HCT116 (cell line): ENCODE measurements at regions not wholly inside any gene's neighbourhood (a gene's known extent, or its start where the extent isn't known, plus 50 kb on each side); places are given as distances from the start of the nearest gene placed in this dataset.

Experiments
- ATAC-seq: fragments of 200-7000 bp; cut with Tn5 transposase; 2 replicates; pipeline ENCODE4 v1.9.1; 2020; ENCODE audit warnings: mild to moderate bottlenecking, moderate library complexity
- BruUV-seq: library from RNA; stranded (reverse); fragments of 400-500 nt; replicated peaks from 2 replicates; lab custom pipeline; 2021; lab: Mats Ljungman, UMichigan
- CTCF ChIA-PET: fragments of 300-600 bp; sonication (Branson Sonifier 250); formaldehyde crosslinking; loops from one replicate; lab custom pipeline; 2021; ENCODE audit warnings: antibody characterized with exemption; lab: Charles Lee
- POLR2A ChIA-PET: fragments of 300-600, 350-600 bp; sonication (Branson Sonifier 250); formaldehyde crosslinking; loops from one replicate; lab custom pipeline; 2021; ENCODE audit warnings: antibody characterized with exemption; lab: Charles Lee
- RAD21 ChIA-PET, 2 experiments: fragments of 300-600 bp; sonication (Branson Sonifier 250); formaldehyde crosslinking; loops; one replicate each; lab custom pipeline; 2023; ENCODE audit warnings: low total read pairs in 2 of 2; ENCODE audit not compliant: uncharacterized antibody in 2 of 2, unreplicated experiment in 2 of 2, low non-redundant PET in 1 of 2; lab: Charles Lee
- DNase-seq: peaks from one replicate; pipeline ENCODE4 v3.0.0-alpha.2; 2010; ENCODE audit warnings: low read depth, low spot score
- H2AFZ ChIP-seq: fragments of 200-600 bp; shearing (Covaris generic), sonication (generic); 2 replicates; pipeline ENCODE4 v1.6.1; 2017; ENCODE audit warnings: low read depth, mixed run types, mixed read lengths, antibody characterized with exemption, low read length; ENCODE audit not compliant: poor library complexity, severe bottlenecking
- H3K27ac ChIP-seq: 2 replicates; pipeline ENCODE4 v1.5.1; 2012; ENCODE audit warnings: low read depth, low read length
- H3K27me3 ChIP-seq: fragments of 200-600 bp; sonication (generic); 2 replicates; pipeline ENCODE4 v1.6.1; 2016; ENCODE audit warnings: mixed run types, low read length, mixed read lengths; ENCODE audit not compliant: insufficient read depth
- H3K36me3 ChIP-seq, 2 experiments: fragments of 200-500 bp in 1 of 2; fragments of 200-600 bp in 1 of 2; sonication (Bioruptor generic) in 1 of 2; sonication (generic) in 1 of 2; 2 replicates each; pipeline versions ENCODE4 v1.5.1 to v1.6.1; 2014 to 2016; ENCODE audit warnings: low read length in 2 of 2, inconsistent platforms in 1 of 2, mixed read lengths in 1 of 2, mixed run types in 1 of 2; ENCODE audit not compliant: insufficient read depth in 2 of 2, control insufficient read depth in 1 of 2
- H3K4me1 ChIP-seq, 2 experiments: fragments of 200-600 bp in 1 of 2; sonication (generic) in 1 of 2; 2 replicates each; pipeline versions ENCODE4 v1.5.1 to v1.6.1; 2012 to 2017; ENCODE audit warnings: low read length in 2 of 2, inconsistent platforms in 1 of 2, mild to moderate bottlenecking in 1 of 2, mixed read lengths in 1 of 2, mixed run types in 1 of 2, moderate library complexity in 1 of 2; ENCODE audit not compliant: insufficient read depth in 2 of 2, control insufficient read depth in 1 of 2
- H3K4me2 ChIP-seq: fragments of 200-600 bp; sonication (generic); 2 replicates; pipeline ENCODE4 v1.6.1; 2017; ENCODE audit warnings: mixed run types, low read length, mixed read lengths
- H3K4me3 ChIP-seq, 2 experiments: fragments of 200-600 bp in 1 of 2; sonication (generic) in 1 of 2; replicated peaks in 1 of 2; 2 replicates each; pipeline ENCODE4 v1.5.1; 2011 to 2016; ENCODE audit warnings: low read length in 2 of 2, control low read depth in 1 of 2, low read depth in 1 of 2, mild to moderate bottlenecking in 1 of 2, mixed read lengths in 1 of 2, mixed run types in 1 of 2
- H3K79me2 ChIP-seq: fragments of 200-600 bp; sonication (generic); 2 replicates; pipeline ENCODE4 v1.6.1; 2017; ENCODE audit warnings: mild to moderate bottlenecking, mixed run types, low read length, moderate library complexity, mixed read lengths; ENCODE audit not compliant: insufficient read depth
- H3K9ac ChIP-seq: fragments of 200-600 bp; sonication (generic); 2 replicates; pipeline ENCODE4 v1.6.1; 2016; ENCODE audit warnings: low read length, mixed read lengths
- H3K9me2 ChIP-seq: fragments of 200-600 bp; sonication (generic), shearing (Covaris generic); 2 replicates; pipeline ENCODE4 v1.6.1; 2017; ENCODE audit warnings: mixed run types, mild to moderate bottlenecking, moderate library complexity; ENCODE audit not compliant: insufficient read depth
- H3K9me3 ChIP-seq, 2 experiments: fragments of 200-500 bp in 1 of 2; fragments of 200-600 bp in 1 of 2; sonication (Bioruptor generic) in 1 of 2; sonication (generic) in 1 of 2; 2 replicates each; pipeline ENCODE4 v1.6.1; 2014 to 2017; ENCODE audit warnings: low read length in 2 of 2, mixed read lengths in 2 of 2, inconsistent platforms in 1 of 2, low read depth in 1 of 2, mild to moderate bottlenecking in 1 of 2, mixed run types in 1 of 2, moderate library complexity in 1 of 2; ENCODE audit not compliant: control insufficient read depth in 1 of 2, insufficient read depth in 1 of 2
- H4K20me1 ChIP-seq: fragments of 200-600 bp; sonication (generic), shearing (Covaris generic); 2 replicates; pipeline ENCODE4 v1.6.1; 2017; ENCODE audit warnings: mixed run types, mild to moderate bottlenecking, moderate library complexity; ENCODE audit not compliant: insufficient read depth
- CBX3 ChIP-seq: IDR thresholded peaks from 2 replicates; pipeline ENCODE4 v1.6.1; 2012; ENCODE audit warnings: low read depth
- EGR1 ChIP-seq: IDR thresholded peaks from 2 replicates; pipeline ENCODE4 v1.6.1; 2012; ENCODE audit warnings: low read depth
- ELF1 ChIP-seq: IDR thresholded peaks from 2 replicates; pipeline ENCODE4 v1.6.1; 2012; ENCODE audit warnings: low read depth, borderline replicate concordance
- EZH2phosphoT487 ChIP-seq: fragments of 200-600 bp; IDR thresholded peaks from 2 replicates; pipeline ENCODE4 v1.6.1; 2018; ENCODE audit warnings: antibody characterized with exemption, borderline replicate concordance
- FOSL1 ChIP-seq: IDR thresholded peaks from 2 replicates; pipeline ENCODE4 v1.6.1; 2012; ENCODE audit warnings: low read depth
- JUND ChIP-seq: IDR thresholded peaks from 2 replicates; pipeline ENCODE4 v1.6.1; 2012
- POLR2A ChIP-seq: IDR thresholded peaks from 2 replicates; pipeline ENCODE4 v1.7.0; 2011; ENCODE audit warnings: borderline replicate concordance; ENCODE audit not compliant: insufficient read depth, insufficient read length; ENCODE audit errors: extremely low read depth
- RAD21 ChIP-seq: IDR thresholded peaks from 2 replicates; pipeline ENCODE4 v1.6.1; 2012; ENCODE audit warnings: low read depth, mild to moderate bottlenecking
- SRF ChIP-seq: IDR thresholded peaks from 2 replicates; pipeline ENCODE4 v1.6.1; 2012; ENCODE audit warnings: low read depth
- ZFX ChIP-seq: fragments of 450-650 bp; IDR thresholded peaks from 2 replicates; pipeline ENCODE4 v1.6.1; 2017
- ZNF274 ChIP-seq: fragments of 200-500 bp; sonication (Bioruptor generic); IDR thresholded peaks from 2 replicates; pipeline ENCODE4 v1.6.1; 2014; ENCODE audit warnings: mild to moderate bottlenecking, low read depth, low read length, inconsistent platforms
- intact Hi-C: fragments of 100-400 bp; cut with micrococcal nuclease; formaldehyde crosslinking; loops from 2 replicates; pipeline ENCODE4 v1.10.0; 2022
- TF ChIP-seq, protein P1 (sequence below), 3 experiments: fragments of 200-600 bp in 1 of 3; sonication (generic) in 1 of 3; IDR thresholded peaks in 2 of 3; conservative IDR thresholded peaks in 1 of 3; 2 replicates each; pipeline ENCODE4 v1.5.1; 2012 to 2017; ENCODE audit warnings: low read depth in 2 of 3, low read length in 2 of 3, antibody characterized with exemption in 1 of 3, borderline replicate concordance in 1 of 3, control low read depth in 1 of 3, mild to moderate bottlenecking in 1 of 3, mixed read lengths in 1 of 3, mixed run types in 1 of 3, moderate library complexity in 1 of 3; ENCODE audit not compliant: insufficient read depth in 1 of 3
- TF ChIP-seq, protein P2 (sequence below): IDR thresholded peaks from 2 replicates; pipeline ENCODE4 v1.6.1; 2012
- TF ChIP-seq, protein P3 (sequence below): IDR thresholded peaks from 2 replicates; pipeline ENCODE4 v1.6.1; 2011; ENCODE audit warnings: mild to moderate bottlenecking, low read length, moderate library complexity; ENCODE audit not compliant: insufficient replicate concordance; ENCODE audit errors: extremely low read depth
- TF ChIP-seq, protein P4 (sequence below): IDR thresholded peaks from 2 replicates; pipeline ENCODE4 v1.6.1; 2012

GRCh38 chr6:142697001-142697335 is 248.0 kb downstream of the HIVEP2 start:
- RAD21 ChIA-PET: no interaction called here

GRCh38 chr6:142697922-142698321 is 247.1 kb downstream of the HIVEP2 start:
- POLR2A ChIA-PET: no interaction called here
- no peak overlapping the region for H2AFZ ChIP-seq
- intact Hi-C loops: no loop called here
- H3K4me3 ChIP-seq: no peak overlapping the region
- RAD21 ChIA-PET: no interaction called here
- H4K20me1 ChIP-seq: no peaks in the 10 kb centered on the region
- no TSS peak for BruUV-seq
- H3K9me3 ChIP-seq: no peaks in the 10 kb centered on the region
- CTCF ChIA-PET: interaction anchor here (1.2 kb wide), 1 partner anchor 329 kb away, joined by 6 read pairs; no protein-coding TSS in a partner anchor
- H3K4me2 ChIP-seq: no peak overlapping the region
- no peaks in the 10 kb centered on the region for H3K27me3 ChIP-seq
- no peaks in the 10 kb centered on the region for H3K79me2 ChIP-seq
- 0 out of 4 replicates have a peak, but pooled peaks cover 0 to 2% of the 10 kb centered on the region in 2 experiments for H3K4me1 ChIP-seq
- no peaks in the 10 kb centered on the region for H3K36me3 ChIP-seq
- H3K27ac ChIP-seq: no peak overlapping the region
- DNase-seq (no peak), ATAC-seq (no peak)
- TF ChIP-seq, protein P1, sequence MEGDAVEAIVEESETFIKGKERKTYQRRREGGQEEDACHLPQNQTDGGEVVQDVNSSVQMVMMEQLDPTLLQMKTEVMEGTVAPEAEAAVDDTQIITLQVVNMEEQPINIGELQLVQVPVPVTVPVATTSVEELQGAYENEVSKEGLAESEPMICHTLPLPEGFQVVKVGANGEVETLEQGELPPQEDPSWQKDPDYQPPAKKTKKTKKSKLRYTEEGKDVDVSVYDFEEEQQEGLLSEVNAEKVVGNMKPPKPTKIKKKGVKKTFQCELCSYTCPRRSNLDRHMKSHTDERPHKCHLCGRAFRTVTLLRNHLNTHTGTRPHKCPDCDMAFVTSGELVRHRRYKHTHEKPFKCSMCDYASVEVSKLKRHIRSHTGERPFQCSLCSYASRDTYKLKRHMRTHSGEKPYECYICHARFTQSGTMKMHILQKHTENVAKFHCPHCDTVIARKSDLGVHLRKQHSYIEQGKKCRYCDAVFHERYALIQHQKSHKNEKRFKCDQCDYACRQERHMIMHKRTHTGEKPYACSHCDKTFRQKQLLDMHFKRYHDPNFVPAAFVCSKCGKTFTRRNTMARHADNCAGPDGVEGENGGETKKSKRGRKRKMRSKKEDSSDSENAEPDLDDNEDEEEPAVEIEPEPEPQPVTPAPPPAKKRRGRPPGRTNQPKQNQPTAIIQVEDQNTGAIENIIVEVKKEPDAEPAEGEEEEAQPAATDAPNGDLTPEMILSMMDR (IDR thresholded peaks at IDR 0.05 in 2 of 3, conservative IDR thresholded peaks at IDR 0.05 in 1 of 3; ENCODE audit: borderline replicate concordance in 1 of 3, insufficient read depth in 1 of 3, low read depth in 2 of 3, low read length in 2 of 3): no peak
- TF ChIP-seq EGR1 (no peak), POLR2A (no peak), CBX3 (no peak), ELF1 (no peak), SRF (no peak), ZNF274 (no peak), EZH2phosphoT487 (no peak), FOSL1 (no peak), JUND (no peak), ZFX (no peak)
- TF ChIP-seq, protein P2, sequence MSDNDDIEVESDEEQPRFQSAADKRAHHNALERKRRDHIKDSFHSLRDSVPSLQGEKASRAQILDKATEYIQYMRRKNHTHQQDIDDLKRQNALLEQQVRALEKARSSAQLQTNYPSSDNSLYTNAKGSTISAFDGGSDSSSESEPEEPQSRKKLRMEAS: no peak
- TF ChIP-seq, protein P3, sequence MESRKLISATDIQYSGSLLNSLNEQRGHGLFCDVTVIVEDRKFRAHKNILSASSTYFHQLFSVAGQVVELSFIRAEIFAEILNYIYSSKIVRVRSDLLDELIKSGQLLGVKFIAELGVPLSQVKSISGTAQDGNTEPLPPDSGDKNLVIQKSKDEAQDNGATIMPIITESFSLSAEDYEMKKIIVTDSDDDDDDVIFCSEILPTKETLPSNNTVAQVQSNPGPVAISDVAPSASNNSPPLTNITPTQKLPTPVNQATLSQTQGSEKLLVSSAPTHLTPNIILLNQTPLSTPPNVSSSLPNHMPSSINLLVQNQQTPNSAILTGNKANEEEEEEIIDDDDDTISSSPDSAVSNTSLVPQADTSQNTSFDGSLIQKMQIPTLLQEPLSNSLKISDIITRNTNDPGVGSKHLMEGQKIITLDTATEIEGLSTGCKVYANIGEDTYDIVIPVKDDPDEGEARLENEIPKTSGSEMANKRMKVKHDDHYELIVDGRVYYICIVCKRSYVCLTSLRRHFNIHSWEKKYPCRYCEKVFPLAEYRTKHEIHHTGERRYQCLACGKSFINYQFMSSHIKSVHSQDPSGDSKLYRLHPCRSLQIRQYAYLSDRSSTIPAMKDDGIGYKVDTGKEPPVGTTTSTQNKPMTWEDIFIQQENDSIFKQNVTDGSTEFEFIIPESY: no peak
- no peak overlapping the region for H3K9ac ChIP-seq
- no peaks in the 10 kb centered on the region for H3K9me2 ChIP-seq

More at GRCh38 chr6:142697001-142697335, 248.0 kb downstream of the HIVEP2 start:
- no peaks in the 10 kb centered on the region for H3K79me2 ChIP-seq
- no peaks in the 10 kb centered on the region for H3K9me2 ChIP-seq
- no peak overlapping the region for H3K27ac ChIP-seq
- H3K9ac ChIP-seq: no peak overlapping the region
- ATAC-seq: no peak
- no TSS peak for BruUV-seq
- POLR2A ChIA-PET: no interaction called here
- H3K36me3 ChIP-seq: no peaks in the 10 kb centered on the region
- 0 out of 4 replicates have a peak, but pooled peaks cover 0 to 2% of the 10 kb centered on the region in 2 experiments for H3K4me1 ChIP-seq
- H4K20me1 ChIP-seq: no peaks in the 10 kb centered on the region
- DNase-seq: no peak
- no peak overlapping the region for H3K4me3 ChIP-seq
- H2AFZ ChIP-seq: no peak overlapping the region
- CTCF ChIA-PET: interaction anchor here (1.2 kb wide), 1 partner anchor 730 kb away, joined by 3 read pairs; no protein-coding TSS in a partner anchor
- H3K9me3 ChIP-seq: no peaks in the 10 kb centered on the region
- intact Hi-C loops: no loop called here
- TF ChIP-seq, protein P4, sequence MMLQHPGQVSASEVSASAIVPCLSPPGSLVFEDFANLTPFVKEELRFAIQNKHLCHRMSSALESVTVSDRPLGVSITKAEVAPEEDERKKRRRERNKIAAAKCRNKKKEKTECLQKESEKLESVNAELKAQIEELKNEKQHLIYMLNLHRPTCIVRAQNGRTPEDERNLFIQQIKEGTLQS: no peak
- TF ChIP-seq RAD21: no peak
- TF ChIP-seq JUND: no peak
- no peak for TF ChIP-seq EGR1
- no peaks in the 10 kb centered on the region for H3K27me3 ChIP-seq
- no peak overlapping the region for H3K4me2 ChIP-seq
